OCI-LY7 (cell line): ENCODE measurements at regions not wholly inside any gene's neighbourhood (a gene's known extent, or its start where the extent isn't known, plus 50 kb on each side); places are given as distances from the start of the nearest gene placed in this dataset.

Experiments used
- BruUV-seq: library from RNA; stranded (reverse); fragments of 400-500 nt; replicated peaks from 2 replicates; lab custom pipeline; 2021; lab: Mats Ljungman, UMichigan
- CTCF ChIA-PET: fragments of 300-600 bp; sonication (Branson Sonifier 250); formaldehyde crosslinking; loops from one replicate; lab custom pipeline; 2022; ENCODE audit warnings: antibody characterized with exemption; ENCODE audit not compliant: unreplicated experiment; lab: Charles Lee
- POLR2A ChIA-PET: fragments of 300-600 bp; sonication (Branson Sonifier 250); formaldehyde crosslinking; loops from one replicate; lab custom pipeline; 2022; ENCODE audit warnings: antibody characterized with exemption; lab: Charles Lee
- DNase-seq: peaks from one replicate; pipeline ENCODE4 v3.0.0-alpha.2; 2015; ENCODE audit warnings: low spot score
- H2AFZ ChIP-seq: fragments of 200-600 bp; sonication (generic), shearing (Covaris generic); 2 replicates; pipeline ENCODE4 v1.6.1; 2014; ENCODE audit warnings: mild to moderate bottlenecking, antibody characterized with exemption, low read length, moderate library complexity
- H3K27ac ChIP-seq: fragments of 200-600 bp; sonication (generic); 2 replicates; pipeline ENCODE4 v1.5.1; 2014; ENCODE audit warnings: mixed run types, low read depth, mild to moderate bottlenecking, moderate library complexity, low read length, inconsistent platforms; ENCODE audit not compliant: poor library complexity, severe bottlenecking
- H3K36me3 ChIP-seq: fragments of 200-600 bp; sonication (generic); 2 replicates; pipeline ENCODE4 v1.6.1; 2014; ENCODE audit warnings: mild to moderate bottlenecking, antibody characterized with exemption, low read length, moderate library complexity, mixed read lengths; ENCODE audit not compliant: insufficient read depth
- H3K4me1 ChIP-seq: fragments of 200-600 bp; sonication (generic); 2 replicates; pipeline ENCODE4 v1.5.1; 2014; ENCODE audit warnings: mild to moderate bottlenecking, low read length; ENCODE audit not compliant: insufficient read depth, poor library complexity, severe bottlenecking
- H3K4me2 ChIP-seq: fragments of 200-600 bp; sonication (generic); 2 replicates; pipeline ENCODE4 v1.6.1; 2014; ENCODE audit warnings: mild to moderate bottlenecking, low read length
- H3K4me3 ChIP-seq: fragments of 200-600 bp; sonication (generic); 2 replicates; pipeline ENCODE4 v1.5.1; 2014; ENCODE audit warnings: mild to moderate bottlenecking, low read depth, low read length; ENCODE audit not compliant: poor library complexity, severe bottlenecking
- H3K79me2 ChIP-seq: fragments of 200-600 bp; sonication (generic); 2 replicates; pipeline ENCODE4 v1.6.1; 2016; ENCODE audit warnings: low read depth, mild to moderate bottlenecking, low read length, moderate library complexity, mixed read lengths; ENCODE audit not compliant: insufficient read depth
- H3K9me2 ChIP-seq: fragments of 200-600 bp; sonication (generic); 2 replicates; pipeline ENCODE4 v1.6.1; 2016; ENCODE audit warnings: mild to moderate bottlenecking, low read length, mixed read lengths; ENCODE audit not compliant: insufficient read depth
- H3K9me3 ChIP-seq: fragments of 200-600 bp; sonication (generic); 2 replicates; pipeline ENCODE4 v1.6.1; 2014; ENCODE audit warnings: mild to moderate bottlenecking, mixed run types, low read length, mixed read lengths
- H4K20me1 ChIP-seq: fragments of 200-600 bp; sonication (generic); 2 replicates; pipeline ENCODE4 v1.6.1; 2014; ENCODE audit warnings: mild to moderate bottlenecking, antibody characterized with exemption, low read length, moderate library complexity, mixed read lengths; ENCODE audit not compliant: insufficient read depth
- CTCF ChIP-seq: fragments of 200-600 bp; sonication (generic); conservative IDR thresholded peaks from 2 replicates; pipeline ENCODE4 v1.5.1; 2014; ENCODE audit warnings: mild to moderate bottlenecking, antibody characterized with exemption, low read length, moderate library complexity, mixed read lengths
- EZH2phosphoT487 ChIP-seq: fragments of 200-600 bp; sonication (generic); IDR thresholded peaks from 2 replicates; pipeline ENCODE4 v1.6.1; 2018; ENCODE audit warnings: low read depth, borderline replicate concordance, mild to moderate bottlenecking, mixed run types, antibody characterized with exemption, low read length, moderate library complexity, mixed read lengths
- intact Hi-C: fragments of 100-400 bp; cut with micrococcal nuclease; formaldehyde crosslinking; loops from one replicate; pipeline ENCODE4 v1.10.0; 2022; ENCODE audit not compliant: unreplicated experiment

DNA sequence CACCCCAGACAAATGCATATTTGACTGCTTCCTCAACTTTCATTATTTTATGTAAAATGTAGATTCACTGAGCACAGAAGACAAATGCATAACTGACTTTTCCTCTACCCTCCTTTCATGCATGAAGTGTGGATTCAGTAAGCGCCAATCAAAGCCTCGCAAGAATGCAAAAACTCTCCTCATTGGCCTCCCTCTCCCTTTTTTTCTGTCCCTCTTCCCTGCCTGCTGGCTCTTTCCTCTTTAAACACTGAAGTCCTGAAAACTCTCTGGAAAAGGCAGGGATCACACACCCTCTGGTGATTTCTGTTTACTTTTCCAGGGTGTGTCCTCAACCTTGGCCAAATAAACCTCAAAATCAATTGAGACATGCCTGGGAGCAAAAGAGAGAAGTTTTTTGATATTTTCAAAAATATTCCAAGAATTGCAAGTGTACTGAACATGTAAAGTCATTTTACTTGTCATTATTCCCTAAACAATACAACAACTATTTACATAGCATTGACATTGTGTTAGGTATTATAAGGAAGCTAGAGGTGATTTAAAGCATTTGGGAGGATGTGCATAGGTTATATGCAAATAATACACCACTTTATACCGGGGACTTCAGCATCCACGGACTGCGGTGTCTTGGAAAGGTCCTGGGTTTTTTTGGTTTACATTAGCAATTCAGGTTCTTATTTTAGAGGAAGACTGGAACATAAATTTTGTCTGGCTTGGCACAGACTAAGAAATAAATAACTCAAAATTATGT is 71.4 kb downstream of the SEC61G start:
- POLR2A ChIA-PET, result no interaction called here

DNA sequence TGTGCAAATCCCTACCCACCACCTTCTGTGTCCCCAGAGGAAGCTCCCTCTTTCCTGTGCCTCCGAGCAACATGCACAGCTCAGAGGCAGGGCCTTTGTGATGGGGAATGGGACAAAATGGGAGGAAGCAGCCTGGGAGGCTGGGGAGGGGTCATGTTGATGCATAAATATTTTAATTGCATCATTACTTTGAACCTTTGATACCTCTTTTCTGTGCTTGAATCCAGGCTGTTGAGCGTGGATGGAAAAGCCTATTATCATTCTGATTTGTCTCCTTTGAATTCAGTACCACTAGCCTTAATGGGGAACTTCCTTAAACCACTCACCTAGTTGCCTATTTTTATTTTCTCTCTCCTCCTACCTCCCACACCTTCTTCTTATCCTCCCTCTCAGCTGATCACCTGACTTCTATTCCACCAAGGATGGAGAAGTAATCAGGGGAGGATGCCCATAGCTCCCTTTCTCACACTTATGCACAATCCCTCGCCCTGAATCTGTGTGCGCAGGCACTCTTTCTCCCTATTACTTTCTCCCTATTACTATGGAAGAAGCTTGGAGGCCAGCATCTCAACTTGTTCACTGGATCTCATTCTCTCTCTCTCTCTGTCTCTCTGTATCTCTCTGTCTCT is 78.5 kb downstream of the SEC61G start:
- intact Hi-C loops, result no loop called here
- ChIA-PET POLR2A (no interaction called here), CTCF (no interaction called here)
- H3K27ac ChIP-seq, result no peak overlapping the region
- H3K4me1 ChIP-seq, result no peaks in the 10 kb centered on the region
- no peaks in the 10 kb centered on the region for H4K20me1 ChIP-seq
- H3K79me2 ChIP-seq, result no peaks in the 10 kb centered on the region
- H2AFZ ChIP-seq, result no peak overlapping the region
- no peak for DNase-seq
- no peak overlapping the region for H3K4me2 ChIP-seq
- BruUV-seq, result no TSS peak
- TF ChIP-seq CTCF (no peak), EZH2phosphoT487 (no peak)
- no peaks in the 10 kb centered on the region for H3K36me3 ChIP-seq
- no peak overlapping the region for H3K4me3 ChIP-seq
- H3K9me3 ChIP-seq, result no peaks in the 10 kb centered on the region
- no peaks in the 10 kb centered on the region for H3K9me2 ChIP-seq

More for the DNA sequence above, 71.4 kb downstream of the SEC61G start:
- no peaks in the 10 kb centered on the region for H4K20me1 ChIP-seq
- no peak overlapping the region for H2AFZ ChIP-seq
- no peaks in the 10 kb centered on the region for H3K36me3 ChIP-seq
- H3K27ac ChIP-seq, result no peak overlapping the region
- H3K4me1 ChIP-seq, result no peaks in the 10 kb centered on the region
- no peak for DNase-seq
- H3K9me3 ChIP-seq, result no peaks in the 10 kb centered on the region
- H3K79me2 ChIP-seq, result no peaks in the 10 kb centered on the region
- intact Hi-C loops, result no loop called here
- H3K4me3 ChIP-seq, result no peak overlapping the region
- CTCF ChIA-PET, result no interaction called here
- no peaks in the 10 kb centered on the region for H3K9me2 ChIP-seq
- no TSS peak for BruUV-seq
- H3K4me2 ChIP-seq, result no peak overlapping the region
- TF ChIP-seq EZH2phosphoT487 (no peak), CTCF (no peak)

DNA sequence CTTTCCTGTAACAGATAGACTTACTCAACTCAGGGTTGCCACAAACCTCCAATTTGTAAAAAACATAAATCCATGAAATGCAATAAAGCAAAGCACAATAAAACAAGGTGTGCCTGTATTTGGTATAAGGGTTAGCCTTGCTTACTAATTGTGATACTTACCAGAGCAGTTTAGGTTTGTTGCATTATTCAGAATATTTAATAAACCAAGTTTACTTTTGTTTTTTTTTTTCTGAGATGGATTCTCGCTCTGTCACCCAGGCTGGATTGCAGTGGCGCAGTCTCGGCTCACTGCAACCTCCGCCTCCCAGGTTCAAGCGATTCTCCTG is 79.6 kb downstream of the SEC61G start:
- Histone ChIP-seq H4K20me1 (no peaks in the 10 kb centered on the region), H3K36me3 (no peaks in the 10 kb centered on the region), H3K9me3 (no peaks in the 10 kb centered on the region), H3K4me2 (no peak overlapping the region), H2AFZ (no peak overlapping the region), H3K4me3 (no peak overlapping the region), H3K27ac (no peak overlapping the region), H3K4me1 (no peaks in the 10 kb centered on the region), H3K9me2 (no peaks in the 10 kb centered on the region), H3K79me2 (no peaks in the 10 kb centered on the region)
- POLR2A ChIA-PET, result no interaction called here
- no TSS peak for BruUV-seq
- TF ChIP-seq CTCF (no peak), EZH2phosphoT487 (no peak)
- no peak for DNase-seq
- intact Hi-C loops, result no loop called here
- CTCF ChIA-PET, result no interaction called here
